ENCODE measurements at regions not wholly inside any gene's neighbourhood (a gene's known extent, or its start where the extent isn't known, plus 50 kb on each side); places are given as distances from the start of the nearest gene placed in this dataset.
A peak's percentile ranks its signal among the peaks of the same experiment; 100 is the strongest.

DNA sequence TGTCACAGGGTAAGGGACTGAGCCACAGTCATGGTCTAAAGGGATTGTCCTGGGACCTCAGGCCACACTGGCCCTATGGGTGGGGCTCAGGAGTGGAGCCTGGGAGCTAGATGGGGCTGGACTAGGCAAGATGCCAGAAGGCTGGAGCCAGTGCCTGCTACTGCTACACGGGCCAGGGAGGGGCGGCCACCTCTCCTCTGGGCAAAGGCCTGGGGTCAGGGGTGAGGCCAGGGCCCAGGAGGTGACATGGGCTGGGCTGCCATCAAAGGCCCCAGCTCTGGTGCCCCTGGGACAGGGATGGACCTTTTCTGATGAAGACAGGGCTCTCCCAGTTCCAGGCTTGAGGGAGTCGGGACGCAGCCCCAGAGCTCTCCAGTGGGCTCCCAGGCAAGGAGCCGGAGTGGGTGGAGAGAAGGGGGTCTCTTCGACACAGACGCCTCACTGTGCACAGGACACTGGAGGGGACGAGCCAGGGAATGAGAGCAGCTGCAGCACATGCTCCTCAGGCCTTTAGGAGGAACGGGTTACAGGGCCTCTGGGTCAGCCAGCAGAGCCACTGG lies 62.1 kb upstream of the IQSEC1 start:
- DNase-seq (no peak), FAIRE-seq (no peak)
- no peaks in the 10 kb centered on the region for H3K27me3 ChIP-seq (ENCODE audit: control insufficient read depth, insufficient read depth, low read length)
- intact Hi-C loops (cut with DNase I) = no loop called here
- H3K9me3 ChIP-seq (ENCODE audit: control insufficient read depth in 2 of 3, insufficient read depth in 1 of 3, low read length in 3 of 3) = no peaks in the 10 kb centered on the region
- H3K9ac ChIP-seq (ENCODE audit: low read length in 3 of 3) = no peak overlapping the region
- H3K4me1 ChIP-seq (ENCODE audit: control insufficient read depth in 2 of 3, insufficient read depth in 2 of 3, low read depth in 1 of 3, low read length in 3 of 3) = no peaks in the 10 kb centered on the region
- no peak overlapping the region for H3K27ac ChIP-seq (ENCODE audit: low read depth in 2 of 2, low read length in 2 of 2)
- H3K36me3 ChIP-seq (ENCODE audit: control insufficient read depth in 2 of 3, insufficient read depth in 3 of 3, low read length in 3 of 3) = no peaks in the 10 kb centered on the region
- TF ChIP-seq, protein P1, sequence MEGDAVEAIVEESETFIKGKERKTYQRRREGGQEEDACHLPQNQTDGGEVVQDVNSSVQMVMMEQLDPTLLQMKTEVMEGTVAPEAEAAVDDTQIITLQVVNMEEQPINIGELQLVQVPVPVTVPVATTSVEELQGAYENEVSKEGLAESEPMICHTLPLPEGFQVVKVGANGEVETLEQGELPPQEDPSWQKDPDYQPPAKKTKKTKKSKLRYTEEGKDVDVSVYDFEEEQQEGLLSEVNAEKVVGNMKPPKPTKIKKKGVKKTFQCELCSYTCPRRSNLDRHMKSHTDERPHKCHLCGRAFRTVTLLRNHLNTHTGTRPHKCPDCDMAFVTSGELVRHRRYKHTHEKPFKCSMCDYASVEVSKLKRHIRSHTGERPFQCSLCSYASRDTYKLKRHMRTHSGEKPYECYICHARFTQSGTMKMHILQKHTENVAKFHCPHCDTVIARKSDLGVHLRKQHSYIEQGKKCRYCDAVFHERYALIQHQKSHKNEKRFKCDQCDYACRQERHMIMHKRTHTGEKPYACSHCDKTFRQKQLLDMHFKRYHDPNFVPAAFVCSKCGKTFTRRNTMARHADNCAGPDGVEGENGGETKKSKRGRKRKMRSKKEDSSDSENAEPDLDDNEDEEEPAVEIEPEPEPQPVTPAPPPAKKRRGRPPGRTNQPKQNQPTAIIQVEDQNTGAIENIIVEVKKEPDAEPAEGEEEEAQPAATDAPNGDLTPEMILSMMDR (IDR thresholded peaks at IDR 0.05; ENCODE audit: borderline replicate concordance, extremely low read depth, insufficient read depth) = no peak
- H3K4me3 ChIP-seq (ENCODE audit: low read length in 3 of 3) = no peak overlapping the region

DNA sequence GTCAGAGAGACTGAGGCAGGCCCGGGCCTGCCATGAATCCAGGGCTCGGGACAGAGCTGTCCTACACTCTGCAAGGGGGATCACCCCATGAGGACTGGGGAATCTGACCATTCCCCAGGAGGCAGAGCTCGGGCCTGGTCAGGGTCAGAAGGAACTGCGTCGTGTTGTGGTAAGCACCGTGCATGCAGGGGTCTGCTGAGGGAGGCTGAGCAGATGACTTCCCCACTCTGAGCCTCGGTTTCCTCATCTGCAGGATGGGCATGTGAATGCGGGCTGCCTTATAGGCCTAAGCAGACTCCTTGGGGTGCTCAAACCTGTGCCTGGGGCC lies 61.6 kb upstream of the IQSEC1 start:
- intact Hi-C loops (cut with DNase I) = no loop called here
- peak in 1 of 5 donors; percentile 2 for DNase-seq
- Histone ChIP-seq H3K4me1 (ENCODE audit: control insufficient read depth in 2 of 3, insufficient read depth in 2 of 3, low read depth in 1 of 3, low read length in 3 of 3) (no peaks in the 10 kb centered on the region), H3K27me3 (ENCODE audit: control insufficient read depth, insufficient read depth, low read length) (no peaks in the 10 kb centered on the region), H3K9me3 (ENCODE audit: control insufficient read depth in 2 of 3, insufficient read depth in 1 of 3, low read length in 3 of 3) (no peaks in the 10 kb centered on the region), H3K27ac (ENCODE audit: low read depth in 2 of 2, low read length in 2 of 2) (no peak overlapping the region), H3K9ac (ENCODE audit: low read length in 3 of 3) (no peak overlapping the region), H3K36me3 (ENCODE audit: control insufficient read depth in 2 of 3, insufficient read depth in 3 of 3, low read length in 3 of 3) (no peaks in the 10 kb centered on the region), H3K4me3 (ENCODE audit: low read length in 3 of 3) (no peak overlapping the region)
- TF ChIP-seq, protein P1 (IDR thresholded peaks at IDR 0.05; ENCODE audit: borderline replicate concordance, extremely low read depth, insufficient read depth) = no peak
- no peak for FAIRE-seq

GRCh38 chr3:13134166-13134878 lies 61.1 kb upstream of the IQSEC1 start:
- H3K9ac ChIP-seq (ENCODE audit: low read length in 3 of 3) = no peak overlapping the region
- intact Hi-C loops (cut with DNase I) = no loop called here
- no peak overlapping the region for H3K4me3 ChIP-seq (ENCODE audit: low read length in 3 of 3)
- H3K27me3 ChIP-seq (ENCODE audit: control insufficient read depth, insufficient read depth, low read length) = no peaks in the 10 kb centered on the region
- DNase-seq (no peak), FAIRE-seq (no peak)
- H3K4me1 ChIP-seq (ENCODE audit: control insufficient read depth in 2 of 3, insufficient read depth in 2 of 3, low read depth in 1 of 3, low read length in 3 of 3) = no peaks in the 10 kb centered on the region
- H3K36me3 ChIP-seq (ENCODE audit: control insufficient read depth in 2 of 3, insufficient read depth in 3 of 3, low read length in 3 of 3) = no peaks in the 10 kb centered on the region
- H3K27ac ChIP-seq (ENCODE audit: low read depth in 2 of 2, low read length in 2 of 2) = no peak overlapping the region
- TF ChIP-seq, protein P1 (IDR thresholded peaks at IDR 0.05; ENCODE audit: borderline replicate concordance, extremely low read depth, insufficient read depth) = no peak
- H3K9me3 ChIP-seq (ENCODE audit: control insufficient read depth in 2 of 3, insufficient read depth in 1 of 3, low read length in 3 of 3) = no peaks in the 10 kb centered on the region
